HEK293T (cell line): ENCODE measurements at regions not wholly inside any gene's neighbourhood (a gene's known extent, or its start where the extent isn't known, plus 50 kb on each side); places are given as distances from the start of the nearest gene placed in this dataset.

Experiments used
- CTCF ChIA-PET: fragments of 350-600 bp; formaldehyde crosslinking; extraction: SDS; loops from one replicate; lab custom pipeline; 2021; ENCODE audit warnings: antibody characterized with exemption, inconsistent platforms; lab: Yijun Ruan, JAX
- POLR2A ChIA-PET: fragments of 350-600 bp; formaldehyde crosslinking; extraction: SDS; loops from one replicate; lab custom pipeline; 2020; ENCODE audit warnings: antibody characterized with exemption, inconsistent platforms; lab: Yijun Ruan, JAX
- DNase-seq: peaks from one replicate; pipeline ENCODE4 v3.0.0; 2012; ENCODE audit warnings: mixed read lengths; ENCODE audit errors: extremely low spot score
- ARNT ChIP-seq: fragments of 450-650 bp; IDR thresholded peaks from 2 replicates; pipeline ENCODE4 v1.6.1; 2017; ENCODE audit warnings: mild to moderate bottlenecking
- BHLHE40 ChIP-seq: fragments of 450-650 bp; IDR thresholded peaks from 2 replicates; pipeline ENCODE4 v1.6.1; 2016; ENCODE audit warnings: mild to moderate bottlenecking, moderate library complexity, borderline replicate concordance
- CTBP1 ChIP-seq: fragments of 450-650 bp; IDR thresholded peaks from 2 replicates; pipeline ENCODE4 v1.6.1; 2016; ENCODE audit warnings: borderline replicate concordance
- ELF4 ChIP-seq: fragments of 450-650 bp; IDR thresholded peaks from 2 replicates; pipeline ENCODE4 v1.6.1; 2017; ENCODE audit warnings: antibody characterized with exemption
- FOXA1 ChIP-seq: fragments of 450-650 bp; IDR thresholded peaks from 2 replicates; pipeline ENCODE4 v1.6.1; 2016; ENCODE audit warnings: mild to moderate bottlenecking
- FOXK2 ChIP-seq: fragments of 450-650 bp; IDR thresholded peaks from 2 replicates; pipeline ENCODE4 v1.6.1; 2016; ENCODE audit warnings: mild to moderate bottlenecking
- FOXM1 ChIP-seq: fragments of 450-650 bp; IDR thresholded peaks from 2 replicates; pipeline ENCODE4 v1.6.1; 2017; ENCODE audit warnings: mild to moderate bottlenecking, borderline replicate concordance
- HDGF ChIP-seq: fragments of 450-650 bp; IDR thresholded peaks from 2 replicates; pipeline ENCODE4 v1.6.1; 2017; ENCODE audit warnings: antibody characterized with exemption, borderline replicate concordance
- L3MBTL2 ChIP-seq: fragments of 450-650 bp; conservative IDR thresholded peaks from 2 replicates; pipeline ENCODE4 v1.6.1; 2016; ENCODE audit warnings: mild to moderate bottlenecking
- LEF1 ChIP-seq: fragments of 450-650 bp; IDR thresholded peaks from 2 replicates; pipeline ENCODE4 v1.6.1; 2017; ENCODE audit warnings: mild to moderate bottlenecking, borderline replicate concordance
- NFRKB ChIP-seq: fragments of 450-650 bp; IDR thresholded peaks from 2 replicates; pipeline ENCODE4 v1.6.1; 2016; ENCODE audit warnings: mild to moderate bottlenecking, moderate library complexity
- PKNOX1 ChIP-seq: fragments of 450-650 bp; IDR thresholded peaks from 2 replicates; pipeline ENCODE4 v1.6.1; 2016
- SP1 ChIP-seq: fragments of 450-650 bp; IDR thresholded peaks from 2 replicates; pipeline ENCODE4 v1.6.1; 2017
- SUZ12 ChIP-seq: fragments of 450-650 bp; IDR thresholded peaks from 2 replicates; pipeline ENCODE4 v1.6.1; 2016; ENCODE audit warnings: mild to moderate bottlenecking
- TARDBP ChIP-seq: fragments of 450-650 bp; IDR thresholded peaks from 2 replicates; pipeline ENCODE4 v1.6.1; 2016
- ZNF384 ChIP-seq: fragments of 450-650 bp; IDR thresholded peaks from 2 replicates; pipeline ENCODE4 v1.6.1; 2016

- ChIA-PET POLR2A (no interaction called here), CTCF (no interaction called here)
- no peak for DNase-seq
- TF ChIP-seq HDGF (no peak), PKNOX1 (no peak), LEF1 (no peak), SP1 (no peak), FOXA1 (no peak), ELF4 (no peak), ARNT (no peak), NFRKB (no peak)
These were observed 60.3 kb upstream of the SLC45A1 start for GRCh38 chr1:8257621-8258020.

GRCh38 chr1:8256321-8256720, 61.6 kb upstream of the SLC45A1 start:
- no peak for DNase-seq
- ChIA-PET CTCF (no interaction called here), POLR2A (no interaction called here)
- TF ChIP-seq L3MBTL2 (no peak), SUZ12 (no peak), FOXK2 (no peak), FOXM1 (no peak), PKNOX1 (no peak), FOXA1 (no peak), BHLHE40 (no peak), ARNT (no peak), CTBP1 (no peak), TARDBP (no peak), NFRKB (no peak), ZNF384 (no peak), LEF1 (no peak), HDGF (no peak), SP1 (no peak), ELF4 (no peak)

- TF ChIP-seq BHLHE40 (no peak), SP1 (no peak), ARNT (no peak), L3MBTL2 (no peak), PKNOX1 (no peak), CTBP1 (no peak), ELF4 (no peak), NFRKB (no peak), ZNF384 (no peak), TARDBP (no peak), HDGF (no peak), SUZ12 (no peak), LEF1 (no peak)
- ChIA-PET POLR2A (no interaction called here), CTCF (no interaction called here)
- no peak for DNase-seq
These were observed 62.2 kb upstream of the SLC45A1 start for GRCh38 chr1:8255712-8256111.

- ChIA-PET POLR2A (no interaction called here), CTCF (no interaction called here)
- TF ChIP-seq ZNF384, result no peak
- TF ChIP-seq HDGF, result no peak
- no peak for TF ChIP-seq BHLHE40
- TF ChIP-seq NFRKB, result no peak
- no peak for TF ChIP-seq ARNT
- TF ChIP-seq PKNOX1, result no peak
- no peak for TF ChIP-seq SP1
- no peak for TF ChIP-seq FOXM1
- no peak for TF ChIP-seq CTBP1
- TF ChIP-seq ELF4, result no peak
- TF ChIP-seq L3MBTL2, result no peak
- no peak for TF ChIP-seq FOXA1
- TF ChIP-seq TARDBP, result no peak
- TF ChIP-seq LEF1, result no peak
- no peak for TF ChIP-seq FOXK2
- no peak for TF ChIP-seq SUZ12
- DNase-seq, result no peak
These were observed 65.5 kb upstream of the SLC45A1 start for GRCh38 chr1:8252266-8252951.

- POLR2A ChIA-PET, result no interaction called here
- DNase-seq, result no peak
- CTCF ChIA-PET, result no interaction called here
- TF ChIP-seq SUZ12 (no peak), SP1 (no peak), FOXK2 (no peak), TARDBP (no peak), CTBP1 (no peak), PKNOX1 (no peak), BHLHE40 (no peak), ELF4 (no peak), NFRKB (no peak), FOXA1 (no peak), HDGF (no peak), FOXM1 (no peak), ARNT (no peak), L3MBTL2 (no peak), ZNF384 (no peak), LEF1 (no peak)
These were observed 66.3 kb upstream of the SLC45A1 start for GRCh38 chr1:8251635-8252034.
